GM12878 (cell line): ENCODE measurements at regions not wholly inside any gene's neighbourhood (a gene's known extent, or its start where the extent isn't known, plus 50 kb on each side); places are given as distances from the start of the nearest gene placed in this dataset.

ENCODE experiments used
- ATAC-seq: fragments of 200-7000 bp; cut with Tn5 transposase; 3 replicates; pipeline ENCODE4 v1.9.1; 2020; ENCODE audit warnings: mild to moderate bottlenecking, moderate library complexity
- BruUV-seq: library from RNA; stranded (reverse); fragments of 400-500 nt; replicated peaks from 2 replicates; lab custom pipeline; 2021; lab: Mats Ljungman, UMichigan
- CTCF ChIA-PET: fragments of 300-600 bp; sonication (Branson Sonifier 250); formaldehyde crosslinking; extraction: SDS; loops from one replicate; lab custom pipeline; 2021; ENCODE audit warnings: inconsistent platforms; lab: Yijun Ruan, JAX
- POLR2A ChIA-PET: fragments of 350-600 bp; formaldehyde crosslinking; extraction: SDS; loops from one replicate; lab custom pipeline; 2021; ENCODE audit warnings: inconsistent platforms; lab: Charles Lee
- RAD21 ChIA-PET: fragments of 300-600 bp; sonication (Branson Sonifier 250); formaldehyde crosslinking; loops from one replicate; lab custom pipeline; 2023; ENCODE audit warnings: antibody characterized with exemption; ENCODE audit not compliant: unreplicated experiment; lab: Charles Lee
- SMC1A ChIA-PET: fragments of 300-600 bp; sonication (Branson Sonifier 250); formaldehyde crosslinking; loops from one replicate; lab custom pipeline; 2023; ENCODE audit not compliant: unreplicated experiment, uncharacterized antibody; lab: Charles Lee
- DNase-seq: peaks from one replicate; pipeline ENCODE4 v3.0.0-alpha.2; 2011; ENCODE audit warnings: low read depth, low spot score
- FAIRE-seq: peaks from 3 replicates; lab custom pipeline; 2011; peaks lifted over from hg19 to GRCh38; lab: Jason Lieb, UNC
- H2AFZ ChIP-seq: 2 replicates; pipeline ENCODE4 v1.6.0; 2011; ENCODE audit warnings: low read depth, low read length, control low read depth; ENCODE audit not compliant: control insufficient read depth
- H3K27ac ChIP-seq: 2 replicates; pipeline ENCODE4 v1.5.1; 2011; ENCODE audit warnings: control low read depth; ENCODE audit not compliant: control insufficient read depth, insufficient read depth
- H3K27me3 ChIP-seq, 2 experiments: replicated peaks in 1 of 2; 2 replicates each; pipeline versions ENCODE4 v1.6.0 to v1.6.1; 2011; ENCODE audit warnings: low read length in 1 of 2; ENCODE audit not compliant: control insufficient read depth in 2 of 2, insufficient read depth in 2 of 2
- H3K36me3 ChIP-seq, 2 experiments: 2 replicates each; pipeline ENCODE4 v1.5.1; 2011; ENCODE audit warnings: low read length in 1 of 2; ENCODE audit not compliant: control insufficient read depth in 2 of 2, insufficient read depth in 2 of 2
- H3K4me1 ChIP-seq: 2 replicates; pipeline ENCODE4 v1.6.1; 2011; ENCODE audit warnings: mild to moderate bottlenecking, low read length, moderate library complexity, mixed read lengths; ENCODE audit not compliant: control insufficient read depth, insufficient read depth
- H3K4me2 ChIP-seq: 2 replicates; pipeline ENCODE4 v1.6.0; 2011; ENCODE audit warnings: control low read depth; ENCODE audit not compliant: control insufficient read depth, insufficient read depth
- H3K4me3 ChIP-seq: fragments of 200-600 bp; sonication (generic); 2 replicates; pipeline ENCODE4 v1.5.1; 2016
- H3K79me2 ChIP-seq: 2 replicates; pipeline ENCODE4 v1.6.0; 2011; ENCODE audit warnings: low read length; ENCODE audit not compliant: control insufficient read depth, insufficient read depth
- H3K9ac ChIP-seq: 2 replicates; pipeline ENCODE4 v1.8.0; 2011; ENCODE audit warnings: low read length, control low read depth, mixed read lengths; ENCODE audit not compliant: control insufficient read depth, insufficient read depth
- H3K9me3 ChIP-seq: replicated peaks from 3 replicates; pipeline ENCODE4 v1.5.1; 2011; ENCODE audit warnings: mild to moderate bottlenecking, low read length; ENCODE audit not compliant: control insufficient read depth, insufficient read depth
- H4K20me1 ChIP-seq: 2 replicates; pipeline ENCODE4 v1.6.0; 2011; ENCODE audit not compliant: control insufficient read depth, insufficient read depth
- CEBPB ChIP-seq, 2 experiments: fragments of 150-350 bp in 1 of 2; IDR thresholded peaks; 2 replicates each; pipeline ENCODE4 v1.6.1; 2012 to 2014; ENCODE audit warnings: low read depth in 2 of 2, low read length in 2 of 2, borderline replicate concordance in 1 of 2, inconsistent platforms in 1 of 2
- DPF2 ChIP-seq: fragments of 450-650 bp; IDR thresholded peaks from 2 replicates; pipeline ENCODE4 v1.6.1; 2017; ENCODE audit warnings: mild to moderate bottlenecking
- E2F4 ChIP-seq: IDR thresholded peaks from 2 replicates; pipeline ENCODE4 v1.6.1; 2012; ENCODE audit warnings: low read depth, low read length, improper control_type of control experiment
- E4F1 ChIP-seq: fragments of 450-650 bp; IDR thresholded peaks from 2 replicates; pipeline ENCODE4 v1.6.1; 2018; ENCODE audit warnings: borderline replicate concordance, mild to moderate bottlenecking; ENCODE audit not compliant: partially characterized antibody
- IKZF1 ChIP-seq: fragments of 450-650 bp; conservative IDR thresholded peaks from 2 replicates; pipeline ENCODE4 v1.6.1; 2017; ENCODE audit warnings: antibody characterized with exemption, mild to moderate bottlenecking
- IKZF2 ChIP-seq, 2 experiments: fragments of 450-650 bp; IDR thresholded peaks; 2 replicates each; pipeline ENCODE4 v1.6.1; 2017; ENCODE audit warnings: mild to moderate bottlenecking in 2 of 2, moderate library complexity in 2 of 2
- NFYB ChIP-seq: IDR thresholded peaks from 2 replicates; pipeline ENCODE4 v1.6.1; 2011; ENCODE audit warnings: low read depth, mild to moderate bottlenecking, low read length, improper control_type of control experiment, moderate library complexity; ENCODE audit not compliant: insufficient read depth
- PAX8 ChIP-seq: fragments of 450-650 bp; IDR thresholded peaks from 2 replicates; pipeline ENCODE4 v1.6.1; 2017; ENCODE audit warnings: mild to moderate bottlenecking, moderate library complexity
- PBX3 ChIP-seq: IDR thresholded peaks from 2 replicates; pipeline ENCODE4 v1.6.1; 2011; ENCODE audit warnings: mild to moderate bottlenecking, low read depth, low read length, moderate library complexity; ENCODE audit not compliant: insufficient replicate concordance
- SMAD5 ChIP-seq: IDR thresholded peaks from 2 replicates; pipeline ENCODE4 v1.6.1; 2016; ENCODE audit warnings: antibody characterized with exemption, low read depth
- YY1 ChIP-seq: IDR thresholded peaks from 2 replicates; pipeline ENCODE4 v1.6.1; 2011; ENCODE audit warnings: low read depth, mild to moderate bottlenecking, low read length
- ZBTB11 ChIP-seq: fragments of 450-650 bp; formaldehyde crosslinking; IDR thresholded peaks from 2 replicates; pipeline ENCODE4 v1.5.0; 2022; ENCODE audit warnings: mild to moderate bottlenecking, missing genetic modification characterization
- ZNF207 ChIP-seq: fragments of 450-650 bp; IDR thresholded peaks from 2 replicates; pipeline ENCODE4 v1.6.1; 2014; ENCODE audit warnings: antibody characterized with exemption, mild to moderate bottlenecking, borderline replicate concordance
- WGBS: methylation state at CpG from one replicate; pipeline ENCODE4 v1.1.6; 2016; ENCODE audit warnings: low lambda C conversion rate; ENCODE audit not compliant: insufficient replicate concordance, insufficient coverage; ENCODE audit errors: missing lambda C conversion rate; 5-methylcytosine and 5-hydroxymethylcytosine counted together
- in situ Hi-C: fragments of 300-500 bp; cut with MboI; formaldehyde crosslinking; loops from 9 replicates; pipeline ENCODE4 v1.14.3; 2018; ENCODE audit warnings: mixed read lengths
- intact Hi-C: fragments of 100-400 bp; cut with micrococcal nuclease; formaldehyde crosslinking; loops from one replicate; pipeline ENCODE4 v1.14.2; 2022; ENCODE audit not compliant: unreplicated experiment

GRCh38 chr11:42066113-42066512, 606.7 kb upstream of the LRRC4C start:
- Histone ChIP-seq H4K20me1 (no peaks in the 10 kb centered on the region), H3K9me3 (no peaks in the 10 kb centered on the region), H3K79me2 (no peaks in the 10 kb centered on the region), H2AFZ (no peak overlapping the region), H3K9ac (no peak overlapping the region), H3K4me2 (no peak overlapping the region), H3K27me3 (no peaks in the 10 kb centered on the region), H3K36me3 (no peaks in the 10 kb centered on the region), H3K4me3 (no peak overlapping the region), H3K4me1 (no peaks in the 10 kb centered on the region), H3K27ac (no peak overlapping the region)
- ChIA-PET POLR2A (no interaction called here), SMC1A (no interaction called here), CTCF (interaction anchor here (0.7 kb wide), 1 partner anchor 21 kb away, joined by 3 read pairs; no protein-coding TSS in a partner anchor), RAD21 (no interaction called here)
- intact Hi-C loops: no loop called here
- TF ChIP-seq E4F1 (no peak), YY1 (no peak), ZNF207 (no peak), IKZF1 (no peak), NFYB (no peak), PBX3 (no peak), SMAD5 (no peak), ZBTB11 (CRISPR knock-in tag) (no peak), PAX8 (no peak), E2F4 (no peak), CEBPB (IDR thresholded peaks at IDR 0.05; ENCODE audit: borderline replicate concordance in 1 of 2, low read depth in 2 of 2, low read length in 2 of 2) (no peak), IKZF2 (IDR thresholded peaks at IDR 0.05) (no peak), DPF2 (no peak)
- DNase-seq (no peak), ATAC-seq (peak; percentile 31; the same call in 1 of the 3 replicates), FAIRE-seq (no peak)
- 48% methylated on average over 15 of the region's 15 CpGs for WGBS
- in situ Hi-C loops: no loop called here
- BruUV-seq: no TSS peak
